ENCODE measurements at regions not wholly inside any gene's neighbourhood (a gene's known extent, or its start where the extent isn't known, plus 50 kb on each side); places are given as distances from the start of the nearest gene placed in this dataset.

DNA sequence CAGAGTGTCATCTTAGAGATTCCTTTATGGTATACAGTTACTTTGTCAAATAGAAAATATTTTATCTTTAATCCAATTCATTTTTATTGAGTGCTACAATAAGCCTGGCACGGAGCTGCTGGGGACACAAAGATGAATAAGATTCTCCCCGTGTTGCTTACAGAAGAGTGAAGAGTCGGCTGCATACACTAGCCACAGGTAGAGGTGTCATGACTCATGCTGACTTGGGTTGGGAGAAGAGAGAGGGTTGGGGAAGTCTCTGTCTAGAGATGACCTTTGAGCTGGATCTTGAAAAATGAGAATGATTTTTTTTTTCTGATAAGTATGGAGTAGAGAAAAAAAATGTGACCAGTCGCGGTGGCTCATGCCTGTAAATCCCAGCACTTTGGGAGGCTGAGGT, 289.9 kb upstream of the CELF2 start:
- TF ChIP-seq EZH2 (IDR thresholded peaks at IDR 0.05; ENCODE audit: insufficient read depth, poor library complexity, severe bottlenecking), result no peak
- no peak for TF ChIP-seq EZH2phosphoT487 (IDR thresholded peaks at IDR 0.05; ENCODE audit: insufficient read depth, low read depth)
